SKM-1 treated with dmso at 0.1 percent for 144 hours (cell line): ENCODE measurements at regions not wholly inside any gene's neighbourhood (a gene's known extent, or its start where the extent isn't known, plus 50 kb on each side); places are given as distances from the start of the nearest gene placed in this dataset.
"Not testable (repeated sequence)": the region's sequence is repeated elsewhere in the genome, so short reads cannot be mapped to it uniquely, and the experiment has no call there.

Experiments
- DNase-seq: peaks from one replicate; lab custom pipeline; 2025; ENCODE audit not compliant: unreplicated experiment; lab: John Stamatoyannopoulos, UW

GRCh38 chr5:159581502-159582249 lies 251.4 kb upstream of the IL12B start:
- no peak for DNase-seq

- no peak for DNase-seq
Observed at GRCh38 chr5:159582756-159583541, 252.7 kb upstream of the IL12B start.

GRCh38 chr5:159586921-159587320 lies 256.6 kb upstream of the IL12B start:
- no peak for DNase-seq

- no peak for DNase-seq
Observed at GRCh38 chr5:159588941-159589340, 258.7 kb upstream of the IL12B start.

DNA sequence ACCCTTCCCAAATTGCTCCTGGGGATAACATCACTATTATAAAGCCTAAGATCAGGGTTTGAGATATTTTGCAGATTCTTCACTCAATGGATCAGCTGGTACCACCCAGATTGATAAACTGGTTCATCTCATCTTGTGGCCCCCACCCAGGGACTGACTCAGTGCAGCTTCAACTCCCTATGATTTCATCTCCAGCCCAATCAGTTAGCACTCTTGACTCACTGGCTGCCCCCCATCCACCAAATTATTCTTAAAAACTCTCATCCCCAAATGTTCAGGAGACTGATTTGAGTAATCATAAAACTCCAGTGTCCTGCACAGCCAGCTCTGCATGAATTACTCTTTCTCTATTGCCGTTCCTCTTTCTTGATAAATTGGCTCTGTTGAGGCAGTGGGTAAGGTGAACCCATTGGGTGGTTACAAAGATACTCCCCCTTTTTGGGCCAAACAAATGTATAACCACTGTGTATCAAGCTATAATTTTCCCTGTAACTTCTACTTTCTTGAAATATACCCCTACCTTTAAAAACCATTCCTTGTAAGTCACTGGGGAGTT lies 263.3 kb upstream of the IL12B start:
- DNase-seq: no peak

- DNase-seq: not testable (repeated sequence)
Observed at GRCh38 chr5:159595561-159595960, 265.3 kb upstream of the IL12B start.

- no peak for DNase-seq
Observed at GRCh38 chr5:159601216-159601615, 270.9 kb upstream of the IL12B start.

DNA sequence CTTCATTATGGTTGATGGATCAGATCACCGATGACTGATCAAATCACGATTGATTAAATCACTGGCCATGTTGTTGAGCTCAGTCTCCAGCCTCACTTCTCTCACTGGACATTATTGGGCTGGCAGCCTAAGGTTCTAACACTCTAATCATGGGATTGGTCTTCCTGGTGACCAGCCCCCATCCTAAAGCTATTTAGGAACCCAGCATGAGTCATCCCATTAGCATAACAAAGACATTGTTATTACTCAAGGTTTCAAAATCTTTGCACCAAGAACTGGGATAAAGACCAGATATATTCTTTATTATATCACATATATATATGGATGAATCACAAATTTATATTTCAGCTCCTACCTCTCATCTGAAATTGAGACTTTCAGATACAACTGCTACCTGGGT lies 272.1 kb upstream of the IL12B start:
- no peak for DNase-seq

DNA sequence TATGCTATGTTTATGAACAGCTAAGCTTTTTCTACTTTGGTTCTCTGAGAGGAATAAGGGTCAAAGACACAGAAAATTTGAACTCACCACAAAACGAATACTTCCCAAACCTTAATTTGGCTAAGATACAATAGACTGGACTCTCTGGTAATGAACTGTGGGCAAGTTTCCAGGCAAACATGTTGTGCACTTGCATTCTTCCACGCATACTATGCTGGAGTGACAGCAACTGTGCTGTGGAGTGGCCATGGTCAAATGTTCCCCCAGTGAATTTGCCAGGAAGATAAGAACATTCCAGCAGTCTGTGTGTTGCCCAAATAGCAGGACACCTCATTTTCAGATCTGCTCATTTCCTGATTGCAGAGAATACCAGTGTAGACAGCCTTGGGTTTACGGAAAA lies 275.3 kb upstream of the IL12B start:
- DNase-seq: no peak

DNA sequence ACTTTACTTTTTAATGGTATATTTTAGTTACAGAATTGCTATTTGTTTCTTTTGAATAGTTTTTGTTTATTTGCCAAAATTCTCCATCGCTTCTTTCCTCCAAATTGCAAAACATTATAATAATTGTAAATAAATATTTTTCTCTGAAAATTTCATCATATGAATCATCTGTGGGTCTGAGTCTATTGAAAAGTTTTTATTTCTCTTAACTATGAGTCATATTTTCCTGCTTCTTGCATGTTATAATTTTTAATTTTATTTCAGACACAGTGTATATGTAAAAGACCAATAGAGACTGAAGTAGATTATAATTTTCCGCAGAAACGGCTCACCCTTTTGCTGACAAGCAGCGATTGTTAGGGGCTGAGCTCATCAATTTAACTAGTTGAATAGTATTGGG lies 279.1 kb upstream of the IL12B start:
- DNase-seq: no peak

DNA sequence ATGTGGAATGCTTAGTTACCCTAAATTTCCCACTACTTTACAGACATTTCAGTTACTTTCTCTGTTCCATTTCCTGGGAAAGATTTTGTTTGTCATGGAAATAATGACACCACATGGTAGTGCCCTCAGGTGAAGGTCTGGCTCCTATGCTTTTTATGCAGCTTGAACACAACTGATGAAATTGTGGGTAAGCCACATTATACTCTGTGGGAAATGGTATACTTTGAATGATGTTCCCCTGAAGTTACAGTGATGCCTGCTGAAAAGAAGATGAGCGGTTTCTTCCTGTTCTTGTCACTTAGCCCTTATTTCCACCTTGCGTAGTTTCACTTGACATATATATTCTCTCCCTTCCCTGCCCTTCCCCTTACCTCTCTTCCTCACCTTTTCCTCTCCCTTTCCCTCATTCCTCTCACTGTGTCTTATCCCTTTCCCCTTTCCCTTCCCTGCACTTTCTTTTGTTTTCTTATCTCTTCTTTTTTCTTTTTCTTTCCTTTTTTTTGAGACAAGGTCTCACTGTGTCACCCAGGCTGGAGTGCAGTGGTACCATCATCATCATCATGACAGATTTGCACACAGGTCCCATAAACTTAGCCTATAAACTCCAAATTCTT lies 280.8 kb upstream of the IL12B start:
- DNase-seq: no peak

- no peak for DNase-seq
Observed at GRCh38 chr5:159616952-159617351, 286.7 kb upstream of the IL12B start.

DNA sequence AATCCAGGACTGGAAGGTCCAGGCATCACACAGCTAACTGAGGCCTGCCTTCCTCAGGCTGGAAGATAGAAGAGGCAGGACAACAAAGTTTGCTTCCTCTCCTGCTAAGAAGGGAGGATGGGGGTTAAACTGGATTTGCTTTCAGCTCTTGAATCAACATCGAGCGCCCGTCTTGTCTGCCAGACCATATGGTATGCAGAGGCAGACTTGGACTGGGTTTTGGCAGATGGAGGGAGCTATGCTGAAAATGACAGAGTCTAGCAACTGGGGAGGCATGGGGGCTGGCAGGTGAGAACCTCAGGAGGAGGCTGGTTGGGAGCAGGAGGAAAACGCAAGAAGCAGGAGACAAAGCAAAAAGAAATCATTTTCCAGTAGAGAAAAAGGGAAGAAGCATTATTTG lies 289.5 kb upstream of the IL12B start:
- DNase-seq: no peak

- no peak for DNase-seq
Observed at GRCh38 chr5:159620853-159621540, 290.7 kb upstream of the IL12B start.

GRCh38 chr5:159628703-159629102 lies 287.6 kb upstream of the ADRA1B start:
- DNase-seq: no peak

GRCh38 chr5:159629158-159629557 lies 287.1 kb upstream of the ADRA1B start:
- no peak for DNase-seq

- DNase-seq: no peak
Observed at GRCh38 chr5:159630545-159630944, 285.7 kb upstream of the ADRA1B start.

- no peak for DNase-seq
Observed at GRCh38 chr5:159631001-159631400, 285.3 kb upstream of the ADRA1B start.

DNA sequence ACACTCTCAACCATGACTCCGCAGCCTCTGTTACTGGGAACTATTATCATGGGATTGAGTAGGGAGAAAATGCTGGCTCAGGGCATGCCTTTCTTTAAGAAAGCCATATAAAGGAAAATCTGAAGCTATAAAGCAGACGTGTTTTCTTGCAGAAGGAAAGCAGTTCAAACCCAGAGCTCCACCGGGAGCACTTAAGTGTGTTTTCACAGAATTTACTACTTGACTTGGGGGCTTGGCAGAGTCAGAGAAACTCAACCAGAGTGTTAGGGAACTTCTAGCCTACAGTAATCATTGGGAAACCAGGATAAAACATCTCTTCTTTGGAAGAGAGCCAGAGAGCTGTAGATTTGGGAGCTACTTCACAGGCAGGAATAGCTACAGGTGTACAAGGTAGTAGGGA lies 283.4 kb upstream of the ADRA1B start:
- DNase-seq: no peak

DNA sequence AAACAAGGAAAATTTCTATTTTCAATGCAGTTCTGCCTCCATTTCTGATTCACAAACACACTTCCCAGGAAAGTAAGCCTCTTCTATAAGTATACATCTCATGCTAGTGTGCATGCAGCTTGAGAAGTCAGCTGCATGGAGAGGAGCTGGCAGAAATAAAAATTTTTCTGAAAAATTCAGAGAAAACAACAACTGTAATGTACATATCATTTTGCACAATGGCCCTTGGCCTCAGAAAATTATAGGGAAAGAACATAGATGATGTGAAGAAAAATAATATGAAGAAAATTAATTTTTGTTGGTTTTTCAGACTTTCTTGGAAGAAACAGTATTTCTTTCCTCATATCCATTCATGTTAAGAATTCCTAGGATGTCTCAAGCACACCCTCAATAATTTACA lies 277.8 kb upstream of the ADRA1B start:
- no peak for DNase-seq

DNA sequence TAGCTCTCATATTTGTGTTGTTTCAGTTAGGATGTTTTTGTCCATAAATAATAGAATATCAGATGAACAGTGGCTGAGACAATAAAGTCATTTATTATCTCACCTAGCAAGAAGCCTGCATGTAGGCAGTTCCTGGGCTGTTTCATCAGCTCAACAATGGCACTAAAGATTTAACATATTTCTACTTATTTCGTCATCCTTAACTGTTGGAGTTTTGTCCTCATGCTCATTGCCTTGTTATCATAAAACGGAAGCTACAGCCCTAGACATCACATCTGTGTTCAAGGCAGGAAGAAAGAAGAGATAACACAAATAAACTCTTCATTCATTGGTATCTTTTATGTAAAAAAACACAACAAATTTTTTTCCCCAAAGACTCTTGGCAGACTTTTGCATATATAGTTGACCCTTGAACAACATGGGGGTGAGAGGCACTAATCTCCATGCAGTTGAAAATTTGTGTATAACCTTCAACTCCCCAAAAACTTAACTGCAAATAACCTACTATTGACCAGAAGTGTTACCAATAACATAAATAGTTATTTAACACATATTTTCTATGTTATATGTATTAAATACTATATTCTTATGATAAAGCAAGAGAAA lies 277.2 kb upstream of the ADRA1B start:
- peak; percentile 18 for DNase-seq
